H54 (cell line): ENCODE measurements at regions not wholly inside any gene's neighbourhood (a gene's known extent, or its start where the extent isn't known, plus 50 kb on each side); places are given as distances from the start of the nearest gene placed in this dataset.
A peak's percentile ranks its signal among the peaks of the same experiment; 100 is the strongest.

Experiments
- DNase-seq: peaks from one replicate; pipeline ENCODE4 v3.0.0; 2011; ENCODE audit warnings: low spot score, mixed read lengths; ENCODE audit not compliant: insufficient read length
- FAIRE-seq: peaks from 3 replicates; lab custom pipeline; 2011; peaks lifted over from hg19 to GRCh38; lab: Jason Lieb, UNC
- POLR2A ChIP-seq: IDR thresholded peaks from 2 replicates; pipeline ENCODE4 v1.6.1; 2011; ENCODE audit warnings: low read depth, mild to moderate bottlenecking, low read length

DNA sequence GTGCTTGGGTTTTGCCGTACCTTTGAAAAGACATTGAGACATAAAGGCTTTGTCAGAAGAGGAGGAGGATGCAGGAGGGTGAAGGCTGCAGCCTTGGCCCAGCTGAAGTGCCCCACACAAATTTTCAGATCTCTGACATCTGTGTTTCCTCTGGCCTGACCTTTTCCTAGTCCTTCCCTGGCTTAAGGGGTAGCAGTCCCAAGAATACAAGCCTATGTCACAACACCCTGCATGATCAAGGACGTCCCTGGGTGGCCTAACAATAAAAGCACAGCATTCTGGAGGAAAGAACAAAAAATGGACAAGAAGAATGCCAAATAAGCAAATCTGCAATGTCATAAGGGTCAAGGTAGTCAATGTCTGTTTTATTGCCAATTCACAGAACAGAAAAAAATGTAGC lies 80.8 kb upstream of the FAM9C start:
- no peak for FAIRE-seq
- TF ChIP-seq POLR2A, result no peak
- DNase-seq, result no peak

DNA sequence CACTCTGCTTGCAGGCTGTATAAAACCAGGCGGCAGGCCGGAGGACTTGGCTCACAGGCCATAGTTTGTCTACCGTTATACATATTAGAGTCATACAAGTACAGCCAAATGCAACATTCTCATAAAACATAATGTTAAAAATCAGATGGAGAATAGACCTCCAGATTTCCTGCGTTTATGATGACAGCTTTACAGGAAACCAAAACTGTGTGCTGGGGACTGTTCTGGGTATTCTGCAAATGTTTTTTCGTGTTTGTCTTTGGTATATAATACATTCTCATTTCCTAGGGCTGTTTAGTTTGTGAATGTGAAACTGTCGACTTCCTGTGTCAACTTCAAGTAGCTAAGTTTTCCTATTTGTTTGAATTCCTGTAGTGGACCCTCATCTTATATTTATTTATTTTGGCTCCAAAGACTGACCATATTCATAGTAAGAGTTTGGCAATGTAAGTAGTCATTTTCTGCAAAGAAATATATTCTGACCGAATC lies 79.5 kb upstream of the FAM9C start:
- DNase-seq (no peak), FAIRE-seq (no peak)
- no peak for TF ChIP-seq POLR2A

GRCh38 chrX:13123247-13123856 lies 78.9 kb upstream of the FAM9C start:
- no peak for FAIRE-seq
- no peak for TF ChIP-seq POLR2A
- DNase-seq, result no peak

GRCh38 chrX:13121020-13121555 lies 76.7 kb upstream of the FAM9C start:
- no peak for FAIRE-seq
- no peak for TF ChIP-seq POLR2A
- DNase-seq, result no peak

DNA sequence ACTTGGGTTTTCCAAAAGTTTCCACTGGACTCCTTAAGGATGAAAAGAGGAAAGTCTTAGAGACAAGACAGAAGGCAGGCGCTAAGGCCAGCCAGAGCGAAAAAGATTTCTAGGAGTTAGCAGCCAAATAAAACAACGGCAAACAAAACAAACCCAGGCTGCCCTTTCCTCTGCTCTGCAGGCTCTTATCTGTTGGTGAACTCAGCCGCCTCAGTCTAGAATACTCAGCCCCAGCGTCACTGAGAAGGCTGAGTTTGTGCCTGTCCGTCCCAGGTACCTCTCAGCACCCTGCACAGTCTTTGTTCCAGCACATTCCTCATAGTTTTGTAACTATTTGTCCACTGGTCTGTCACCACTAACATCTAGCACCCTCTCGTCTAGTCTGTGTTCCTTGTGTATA lies 75.6 kb upstream of the FAM9C start:
- DNase-seq (no peak), FAIRE-seq (no peak)
- no peak for TF ChIP-seq POLR2A

DNA sequence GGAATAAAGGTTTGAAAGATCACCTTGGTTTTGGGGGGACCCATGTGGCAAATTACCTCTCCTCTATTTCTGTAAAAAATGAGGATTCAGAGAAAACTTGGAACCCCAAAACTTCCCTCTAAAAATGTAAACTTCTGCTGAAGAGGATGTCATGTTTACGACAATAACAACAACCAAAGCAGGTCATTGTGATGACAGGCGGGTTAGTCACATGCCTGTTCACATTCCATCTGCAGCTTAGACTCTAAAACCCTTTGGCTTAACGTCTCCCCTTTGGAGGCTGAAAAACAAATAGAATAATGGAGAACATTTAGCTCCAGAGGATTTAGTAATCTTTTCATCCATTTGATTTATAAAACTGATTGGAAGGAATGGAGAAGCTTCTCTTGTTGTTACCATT lies 75.0 kb upstream of the FAM9C start:
- FAIRE-seq (no peak), DNase-seq (no peak)
- TF ChIP-seq POLR2A, result no peak

DNA sequence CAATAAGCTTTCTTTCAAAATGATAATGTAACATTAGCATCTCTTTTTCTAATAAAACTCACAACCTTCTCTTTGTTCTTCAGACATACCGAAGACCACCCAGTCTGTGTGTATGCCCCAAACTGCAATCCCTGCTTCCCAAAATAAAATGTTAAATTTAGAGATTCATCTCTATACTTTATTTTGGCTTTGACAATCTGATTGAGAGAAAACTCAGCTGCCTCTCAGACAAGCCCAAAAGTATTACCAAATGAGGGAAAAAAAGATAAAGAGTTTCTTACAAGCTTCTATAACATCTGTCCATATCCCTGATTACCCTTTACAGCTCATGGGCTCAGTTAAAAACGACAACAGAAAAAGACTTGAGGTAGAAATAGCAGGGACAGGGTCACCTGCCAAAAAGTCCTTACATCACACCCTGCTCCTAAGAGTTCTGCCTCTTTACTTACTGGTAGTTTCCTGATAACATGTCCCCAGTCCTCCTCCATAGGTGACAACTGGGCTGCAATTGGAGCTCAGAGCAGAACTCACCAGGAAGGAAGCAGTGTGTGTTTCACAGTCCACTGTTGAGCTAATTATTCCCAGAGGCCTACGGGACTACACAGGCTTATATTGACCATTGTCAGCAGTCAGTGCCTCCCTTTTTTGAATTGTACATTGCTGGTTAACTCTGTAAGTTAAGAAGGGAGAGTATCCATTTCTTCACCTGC lies 70.9 kb upstream of the FAM9C start:
- no peak for FAIRE-seq
- TF ChIP-seq POLR2A, result no peak
- no peak for DNase-seq

DNA sequence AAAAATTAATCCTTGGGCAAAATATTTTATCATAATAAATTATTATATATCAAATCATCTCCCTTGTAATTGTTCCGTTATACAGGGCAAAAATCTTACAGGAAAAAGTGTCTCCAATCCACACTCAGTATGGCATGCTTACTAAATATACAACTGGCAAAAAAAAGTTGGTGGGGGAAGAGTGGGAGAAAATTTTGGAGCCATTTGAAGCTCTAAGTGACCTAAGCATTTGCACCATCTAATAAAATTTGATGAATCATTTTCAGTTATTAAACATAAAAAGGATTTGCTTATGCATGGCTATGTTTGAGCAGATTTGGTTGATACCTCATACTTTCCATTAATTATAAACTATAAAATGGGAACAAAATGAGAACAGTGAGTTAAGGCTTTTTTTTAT lies 68.1 kb upstream of the FAM9C start:
- TF ChIP-seq POLR2A, result no peak
- FAIRE-seq, result no peak
- DNase-seq, result no peak

DNA sequence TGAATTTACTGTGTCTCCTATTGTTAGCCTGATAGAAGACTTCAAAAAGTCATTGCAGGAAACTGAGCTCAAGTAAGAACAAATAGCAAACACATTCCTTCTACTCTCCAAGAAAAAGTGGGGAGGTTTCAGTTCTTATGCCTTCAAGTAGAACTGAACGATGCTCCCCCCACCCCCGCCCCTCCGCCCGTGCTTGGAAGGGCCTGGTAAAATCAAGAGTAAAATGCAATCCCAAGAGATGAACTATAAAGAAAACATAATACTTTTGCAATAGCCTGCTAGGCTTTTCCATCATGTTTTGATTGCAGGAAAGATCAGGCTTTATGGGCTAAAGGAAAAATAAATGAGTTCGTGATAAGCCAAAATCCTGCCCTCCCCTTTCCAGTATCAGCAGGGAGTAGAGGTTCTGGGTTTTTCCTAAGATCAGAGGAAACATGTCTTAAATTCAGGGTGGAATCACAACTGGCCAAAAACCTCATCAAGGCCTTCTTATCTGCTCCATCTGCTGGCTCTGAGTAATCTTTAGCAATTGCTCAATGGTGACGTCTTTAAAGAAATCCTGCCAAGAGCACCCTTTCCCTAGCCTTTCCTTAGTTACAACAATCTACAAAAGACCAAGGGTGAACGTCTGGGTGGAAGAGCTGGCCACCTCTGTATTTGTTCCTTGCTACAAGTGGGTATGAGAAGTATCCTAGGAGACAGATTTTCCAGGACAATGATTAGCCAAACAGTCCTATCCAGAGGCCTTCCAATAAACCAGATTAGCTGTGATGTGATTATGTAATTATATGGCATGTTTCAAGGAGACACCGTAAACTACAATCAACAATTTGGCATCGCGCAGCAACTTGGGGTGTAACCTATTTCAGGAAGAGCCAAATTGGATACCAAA lies 66.3 kb upstream of the FAM9C start:
- no peak for TF ChIP-seq POLR2A
- DNase-seq, result no peak
- FAIRE-seq, result peak; percentile 11

- TF ChIP-seq POLR2A, result no peak
- no peak for FAIRE-seq
- no peak for DNase-seq
Observed at GRCh38 chrX:13109817-13110216, 65.4 kb upstream of the FAM9C start.

DNA sequence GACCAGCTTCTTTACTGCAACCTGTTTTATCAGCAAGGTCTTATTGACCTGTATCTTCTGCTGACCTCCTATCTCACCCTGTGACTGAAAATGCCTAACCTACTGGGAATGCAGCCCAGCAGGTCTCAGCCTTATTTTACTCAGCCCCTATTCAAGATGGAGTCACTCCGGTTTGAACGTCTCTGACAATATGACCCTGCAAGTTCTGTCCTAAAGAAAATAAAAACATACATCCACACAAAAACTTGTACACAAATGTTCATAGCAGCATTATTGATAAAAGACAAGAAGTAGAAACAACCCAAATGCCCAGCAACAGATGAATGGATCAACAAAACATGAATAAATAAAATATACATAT lies 59.5 kb upstream of the FAM9C start:
- DNase-seq (no peak), FAIRE-seq (no peak)
- TF ChIP-seq POLR2A, result no peak

GRCh38 chrX:13103188-13103913 lies 58.9 kb upstream of the FAM9C start:
- no peak for TF ChIP-seq POLR2A
- DNase-seq (no peak), FAIRE-seq (no peak)

DNA sequence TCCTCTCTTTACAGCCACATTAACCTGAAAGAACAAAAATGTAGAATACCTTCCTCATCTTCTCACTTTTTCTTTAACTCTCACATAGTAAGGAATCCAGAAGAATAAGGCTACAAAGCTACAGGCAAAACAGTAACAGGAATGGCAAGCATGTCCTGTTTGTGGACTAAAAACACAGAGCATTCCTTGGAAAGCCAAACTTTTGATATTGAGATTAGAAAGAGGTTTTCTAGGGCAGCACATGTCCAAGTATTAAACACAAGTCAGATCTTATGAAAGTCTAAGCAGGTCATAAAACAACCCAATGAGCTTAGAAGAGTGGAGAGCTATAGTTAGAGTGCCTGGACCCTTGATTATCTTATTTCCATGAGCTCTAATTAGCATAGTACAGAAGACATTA lies 58.2 kb upstream of the FAM9C start:
- TF ChIP-seq POLR2A, result no peak
- DNase-seq (no peak), FAIRE-seq (no peak)

DNA sequence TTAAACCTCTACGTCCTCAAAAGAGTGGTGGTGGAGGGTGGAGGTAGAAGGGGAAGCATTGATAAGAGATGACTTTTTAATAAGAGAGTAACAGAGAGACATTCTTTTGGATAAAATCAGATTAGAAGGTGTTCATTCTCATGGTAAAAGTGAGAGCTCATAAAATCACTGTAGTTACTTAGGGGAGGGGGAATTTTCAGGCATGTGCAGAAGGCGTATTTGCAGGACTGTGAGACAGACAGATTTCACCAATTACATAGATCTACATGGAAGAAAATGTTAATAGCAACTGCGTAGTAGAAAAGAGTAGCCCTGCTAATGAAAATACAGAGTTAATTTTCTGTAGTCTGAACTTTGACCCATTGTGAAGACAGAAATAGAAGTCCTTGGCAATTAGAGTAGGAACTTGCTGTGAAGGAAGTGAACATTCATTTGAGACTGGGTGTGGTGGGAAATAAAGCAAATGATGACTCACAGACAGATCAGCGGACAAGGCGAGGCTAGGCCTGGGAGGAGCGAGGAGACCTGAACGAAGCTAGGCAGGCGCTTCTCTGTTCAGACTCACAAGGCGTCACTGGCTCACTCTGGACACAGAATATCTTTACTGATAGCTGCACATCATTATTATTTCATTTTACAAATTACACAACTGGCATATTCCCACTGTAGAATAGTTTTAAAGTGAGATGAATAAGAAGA lies 57.2 kb upstream of the FAM9C start:
- no peak for FAIRE-seq

More for the DNA sequence above, 57.2 kb upstream of the FAM9C start:
- no peak for DNase-seq
- no peak for TF ChIP-seq POLR2A
